HepG2 (cell line): ENCODE measurements at regions not wholly inside any gene's neighbourhood (a gene's known extent, or its start where the extent isn't known, plus 50 kb on each side); places are given as distances from the start of the nearest gene placed in this dataset.

Experiments
- ATAC-seq: fragments of 200-7000 bp; cut with Tn5 transposase; 3 replicates; pipeline ENCODE4 v1.9.1; 2020; ENCODE audit warnings: mild to moderate bottlenecking, moderate library complexity
- BruUV-seq: library from RNA; stranded (reverse); fragments of 400-500 nt; replicated peaks from 2 replicates; lab custom pipeline; 2021; lab: Mats Ljungman, UMichigan
- CTCF ChIA-PET: fragments of 300-600 bp; formaldehyde crosslinking; extraction: SDS; loops from one replicate; lab custom pipeline; 2021; ENCODE audit warnings: low total read pairs, inconsistent platforms, low intra/inter-chr PET ratio; lab: Yijun Ruan, JAX
- POLR2A ChIA-PET: fragments of 350-600 bp; sonication (Branson Sonifier 250); formaldehyde crosslinking; loops from one replicate; lab custom pipeline; 2020; ENCODE audit warnings: antibody characterized with exemption, inconsistent platforms; lab: Yijun Ruan, JAX
- DNase-seq: peaks from one replicate; pipeline ENCODE4 v3.0.0-alpha.2; 2015; ENCODE audit warnings: low spot score
- FAIRE-seq: peaks from 3 replicates; lab custom pipeline; 2011; peaks lifted over from hg19 to GRCh38; lab: Jason Lieb, UNC
- H2AFZ ChIP-seq: one replicate; pipeline ENCODE4 v1.6.1; 2011; ENCODE audit warnings: low read length, inconsistent platforms
- H3K27ac ChIP-seq: fragments of 300-600 bp; 3 replicates; pipeline ENCODE4 v1.8.0; 2011; ENCODE audit warnings: mixed run types, mild to moderate bottlenecking, mixed read lengths, low read length, inconsistent platforms; ENCODE audit not compliant: insufficient read depth; ENCODE audit errors: extremely low read length
- H3K27me3 ChIP-seq, 2 experiments: fragments of 200-600 bp in 1 of 2; 2 replicates in 1 of 2; 3 replicates in 1 of 2; pipeline versions ENCODE4 v1.6.0 to v1.8.0; 2011; ENCODE audit warnings: low read length in 2 of 2, mild to moderate bottlenecking in 2 of 2, moderate library complexity in 2 of 2, inconsistent platforms in 1 of 2; ENCODE audit not compliant: insufficient read depth in 2 of 2, control insufficient read depth in 1 of 2
- H3K36me3 ChIP-seq, 2 experiments: fragments of 200-600 bp in 1 of 2; replicated peaks in 1 of 2; 2 replicates in 1 of 2; 3 replicates in 1 of 2; pipeline versions ENCODE4 v1.5.1 to v1.8.0; 2011; ENCODE audit warnings: low read length in 2 of 2, inconsistent platforms in 1 of 2; ENCODE audit not compliant: insufficient read depth in 2 of 2, control insufficient read depth in 1 of 2
- H3K4me1 ChIP-seq: 2 replicates; pipeline ENCODE4 v1.5.1; 2012; ENCODE audit warnings: low read length, inconsistent platforms; ENCODE audit not compliant: insufficient read depth
- H3K4me2 ChIP-seq: 2 replicates; pipeline ENCODE4 v1.6.0; 2011; ENCODE audit warnings: low read depth, low read length, inconsistent platforms
- H3K4me3 ChIP-seq, 3 experiments: fragments of 200-600 bp in 1 of 3; sonication (generic), shearing (Covaris generic) in 1 of 3; replicated peaks in 1 of 3; 2 replicates each; pipeline ENCODE4 v1.5.1; 2011 to 2016; ENCODE audit warnings: low read length in 3 of 3, inconsistent platforms in 2 of 3, low read depth in 2 of 3, mild to moderate bottlenecking in 2 of 3, control low read depth in 1 of 3, mixed read lengths in 1 of 3; ENCODE audit not compliant: insufficient read depth in 1 of 3
- H3K79me2 ChIP-seq: one replicate; pipeline ENCODE4 v1.6.1; 2011; ENCODE audit warnings: low read length, inconsistent platforms; ENCODE audit not compliant: insufficient read depth
- H3K9ac ChIP-seq: 2 replicates; pipeline ENCODE4 v1.6.0; 2011; ENCODE audit warnings: mild to moderate bottlenecking, low read depth, low read length, inconsistent platforms; ENCODE audit not compliant: insufficient read depth
- H3K9me3 ChIP-seq: 2 replicates; pipeline ENCODE4 v1.5.1; 2012; ENCODE audit warnings: mild to moderate bottlenecking, low read length
- H4K20me1 ChIP-seq: 2 replicates; pipeline ENCODE4 v1.6.0; 2011; ENCODE audit warnings: inconsistent platforms, mild to moderate bottlenecking, low read length, moderate library complexity; ENCODE audit not compliant: insufficient read depth
- ARHGAP35 ChIP-seq: sonication (generic); formaldehyde crosslinking; IDR thresholded peaks from 2 replicates; pipeline ENCODE4 v1.9.0; 2022; ENCODE audit warnings: mild to moderate bottlenecking, inconsistent platforms, moderate library complexity, missing genetic modification reagents, borderline replicate concordance
- BRCA1 ChIP-seq: sonication (generic); formaldehyde crosslinking; IDR thresholded peaks from 2 replicates; pipeline ENCODE4 v1.4.0; 2020; ENCODE audit warnings: missing genetic modification reagents
- DR1 ChIP-seq: sonication (generic); formaldehyde crosslinking; IDR thresholded peaks from 2 replicates; pipeline ENCODE4 v1.8.0; 2021; ENCODE audit warnings: mild to moderate bottlenecking, missing genetic modification reagents, inconsistent platforms
- HNF4A ChIP-seq: sonication (generic); formaldehyde crosslinking; IDR thresholded peaks from 2 replicates; pipeline ENCODE4 v1.4.0; 2020; ENCODE audit warnings: missing genetic modification reagents
- JUND ChIP-seq: sonication (generic); formaldehyde crosslinking; IDR thresholded peaks from 2 replicates; pipeline ENCODE4 v1.8.0; 2022; ENCODE audit warnings: mild to moderate bottlenecking, missing genetic modification reagents
- MEIS1 ChIP-seq: sonication (generic); formaldehyde crosslinking; IDR thresholded peaks from 2 replicates; pipeline ENCODE4 v1.9.0; 2021; ENCODE audit warnings: mild to moderate bottlenecking, missing genetic modification reagents, moderate library complexity, borderline replicate concordance
- NONO ChIP-seq, 2 experiments: fragments of 450-650 bp in 1 of 2; sonication (generic) in 1 of 2; formaldehyde crosslinking in 1 of 2; IDR thresholded peaks in 1 of 2; conservative IDR thresholded peaks in 1 of 2; 2 replicates each; pipeline versions ENCODE4 v1.6.1 to v1.8.0; 2017 to 2022; ENCODE audit warnings: mild to moderate bottlenecking in 1 of 2, missing genetic modification reagents in 1 of 2, moderate library complexity in 1 of 2
- RAD51 ChIP-seq: fragments of 450-650 bp; IDR thresholded peaks from 2 replicates; pipeline ENCODE4 v1.6.1; 2016; ENCODE audit warnings: borderline replicate concordance
- RARG ChIP-seq: sonication (generic); formaldehyde crosslinking; IDR thresholded peaks from 2 replicates; pipeline ENCODE4 v1.4.0; 2020; ENCODE audit warnings: low read depth, mild to moderate bottlenecking, missing genetic modification reagents
- SKI ChIP-seq: fragments of 450-650 bp; IDR thresholded peaks from one replicate; pipeline ENCODE4 v1.6.1; 2018; ENCODE audit warnings: mild to moderate bottlenecking; ENCODE audit not compliant: partially characterized antibody
- XRCC5 ChIP-seq: fragments of 200-400 bp; formaldehyde crosslinking; optimal IDR thresholded peaks from 2 replicates; pipeline ENCODE3; 2017; ENCODE audit warnings: mild to moderate bottlenecking, low read length
- ZNF543 ChIP-seq: sonication (generic); formaldehyde crosslinking; IDR thresholded peaks from 2 replicates; pipeline ENCODE4 v1.4.0; 2020; ENCODE audit warnings: mild to moderate bottlenecking, missing genetic modification reagents
- ZNF713 ChIP-seq: sonication (generic); formaldehyde crosslinking; IDR thresholded peaks from 2 replicates; pipeline ENCODE4 v1.4.0; 2020; ENCODE audit warnings: mild to moderate bottlenecking, missing genetic modification reagents
- ZNF790 ChIP-seq: sonication (generic); formaldehyde crosslinking; IDR thresholded peaks from 2 replicates; pipeline ENCODE4 v1.8.0; 2022; ENCODE audit warnings: missing genetic modification reagents, mild to moderate bottlenecking, borderline replicate concordance
- ZSCAN29 ChIP-seq: sonication (generic); formaldehyde crosslinking; conservative IDR thresholded peaks from 2 replicates; pipeline ENCODE4 v1.4.0; 2020; ENCODE audit warnings: mild to moderate bottlenecking, missing genetic modification reagents
- WGBS: methylation state at CpG from one replicate; pipeline ENCODE4 v1.1.6; 2017; ENCODE audit warnings: low lambda C conversion rate; 5-methylcytosine and 5-hydroxymethylcytosine counted together
- in situ Hi-C: cut with HindIII; loops from 2 replicates; pipeline ENCODE4 v1.10.0; 2017; ENCODE audit warnings: low pct_unique_long_range_greater_than_20kb; ENCODE audit not compliant: extremely low pct_ligation_motif_present
- intact Hi-C: fragments of 100-400 bp; cut with micrococcal nuclease; formaldehyde crosslinking; loops from one replicate; pipeline ENCODE4 v1.10.0; 2022; ENCODE audit not compliant: unreplicated experiment
- TF ChIP-seq, protein P1 (sequence below): IDR thresholded peaks from 2 replicates; pipeline ENCODE4 v1.6.1; 2016; ENCODE audit warnings: low read depth, borderline replicate concordance
- TF ChIP-seq, protein P2 (sequence below): sonication (generic); formaldehyde crosslinking; IDR thresholded peaks from 2 replicates; pipeline ENCODE4 v1.5.0; 2020; ENCODE audit warnings: mild to moderate bottlenecking, missing genetic modification reagents

DNA sequence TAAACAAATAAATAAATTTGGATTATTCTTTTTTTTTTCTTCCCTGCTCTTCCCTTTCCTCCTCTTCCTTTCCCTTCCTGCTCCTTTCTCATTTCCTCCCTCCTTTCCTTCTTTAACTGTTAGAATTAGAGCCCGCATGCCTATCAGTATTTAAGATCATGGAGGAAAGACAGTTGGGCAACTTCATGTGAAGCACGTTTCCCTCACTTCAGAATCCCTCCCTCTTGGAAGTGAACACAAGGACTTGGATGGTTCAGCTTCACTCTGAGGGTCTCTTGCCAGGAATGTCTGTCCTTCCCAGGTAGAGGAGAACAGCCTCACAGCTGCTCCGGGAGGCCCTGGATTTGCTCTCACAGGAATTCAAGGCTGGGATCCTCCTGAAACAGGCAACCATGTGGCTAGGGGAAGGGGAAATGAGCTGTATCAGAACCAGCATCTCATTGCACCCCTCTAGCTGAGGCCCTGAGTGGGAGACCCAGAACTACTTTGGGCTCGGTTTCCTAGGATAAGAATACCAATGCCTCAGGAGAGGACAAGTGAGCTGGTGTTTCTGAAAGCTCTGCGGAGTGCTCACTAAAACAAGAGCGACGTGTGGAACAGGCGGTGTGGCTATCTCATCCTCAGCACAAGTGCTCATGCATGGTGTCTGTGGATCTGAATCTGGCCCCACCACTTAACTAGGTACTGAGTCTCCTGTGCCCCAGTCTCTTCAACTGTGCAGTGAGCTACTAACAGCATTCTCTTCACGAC, 230.5 kb downstream of the MYCN start:
- Histone ChIP-seq H3K27me3 (peaks cover 0 to 15% of the 10 kb centered on the region in 2 experiments; a peak in 2 of 5 replicates), H3K4me3 (no peak overlapping the region), H4K20me1 (no peaks in the 10 kb centered on the region), H3K36me3 (no peaks in the 10 kb centered on the region), H3K9me3 (no peaks in the 10 kb centered on the region), H3K27ac (no peak overlapping the region), H3K4me1 (no peaks in the 10 kb centered on the region), H3K79me2 (no peaks in the 10 kb centered on the region), H2AFZ (no peak overlapping the region), H3K9ac (no peak overlapping the region), H3K4me2 (no peak overlapping the region)
- intact Hi-C loops (no loop called here), in situ Hi-C loops (no loop called here)
- POLR2A ChIA-PET = no interaction called here
- 63% methylated on average over 9 of the region's 9 CpGs for WGBS
- TF ChIP-seq ARHGAP35 (CRISPR knock-in tag) (no peak), DR1 (CRISPR knock-in tag) (no peak)
- BruUV-seq = no TSS peak
- CTCF ChIA-PET = no interaction called here
- no peak for ATAC-seq
- FAIRE-seq = no peak
- DNase-seq = no peak

DNA sequence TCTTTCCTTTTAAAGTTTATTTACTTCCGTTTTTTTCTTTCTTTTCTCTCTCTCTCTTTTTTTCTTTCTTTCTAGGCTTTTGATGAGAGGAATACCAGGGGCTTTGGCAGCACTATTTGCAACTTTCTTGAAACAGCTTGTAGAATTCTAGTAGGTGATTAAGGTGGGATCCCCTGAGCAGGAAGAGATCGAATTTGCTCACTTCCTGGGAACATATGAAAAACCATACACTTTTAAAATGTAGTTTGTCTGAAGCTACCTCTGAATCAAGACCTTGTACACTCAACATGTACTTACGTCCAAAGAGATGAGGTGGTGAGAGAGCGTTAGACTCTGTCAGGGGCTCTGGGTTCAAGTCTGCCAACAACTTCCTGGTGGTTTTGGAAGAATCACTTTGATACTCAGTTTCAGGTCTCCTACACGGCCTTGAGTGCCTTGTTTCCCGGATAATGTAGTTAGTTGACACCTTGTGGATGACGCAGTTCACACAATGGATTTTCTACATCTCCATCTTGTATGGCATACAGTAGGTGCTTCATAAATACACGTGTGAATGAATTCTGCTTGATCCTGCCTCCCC, 229.1 kb downstream of the MYCN start:
- Histone ChIP-seq H3K4me2 (no peak overlapping the region), H3K9ac (no peak overlapping the region), H3K4me3 (no peak overlapping the region), H3K9me3 (no peaks in the 10 kb centered on the region), H3K36me3 (no peaks in the 10 kb centered on the region), H2AFZ (no peak overlapping the region), H3K4me1 (no peaks in the 10 kb centered on the region), H3K27me3 (peaks cover 0 to 20% of the 10 kb centered on the region in 2 experiments; a peak in 2 of 5 replicates), H3K79me2 (no peaks in the 10 kb centered on the region), H3K27ac (no peak overlapping the region), H4K20me1 (no peaks in the 10 kb centered on the region)
- intact Hi-C loops (no loop called here), in situ Hi-C loops (no loop called here)
- FAIRE-seq (no peak), ATAC-seq (no peak), DNase-seq (no peak)
- ChIA-PET CTCF (no interaction called here), POLR2A (no interaction called here)
- no TSS peak for BruUV-seq
- 43% methylated on average over 8 of the region's 8 CpGs for WGBS
- no peak for TF ChIP-seq HNF4A (CRISPR knock-in tag)
- TF ChIP-seq XRCC5 = no peak
- TF ChIP-seq, protein P1, sequence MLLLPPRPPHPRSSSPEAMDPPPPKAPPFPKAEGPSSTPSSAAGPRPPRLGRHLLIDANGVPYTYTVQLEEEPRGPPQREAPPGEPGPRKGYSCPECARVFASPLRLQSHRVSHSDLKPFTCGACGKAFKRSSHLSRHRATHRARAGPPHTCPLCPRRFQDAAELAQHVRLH (CRISPR knock-in tag) = no peak
- no peak for TF ChIP-seq MEIS1
- no peak for TF ChIP-seq RAD51
- no peak for TF ChIP-seq JUND (CRISPR knock-in tag)
- TF ChIP-seq BRCA1 (CRISPR knock-in tag) = no peak
- no peak for TF ChIP-seq ZNF790 (CRISPR knock-in tag)
- TF ChIP-seq ZNF713 (CRISPR knock-in tag) = no peak
- no peak for TF ChIP-seq ZSCAN29 (CRISPR knock-in tag)
- no peak for TF ChIP-seq RARG (CRISPR knock-in tag)
- TF ChIP-seq, protein P2, sequence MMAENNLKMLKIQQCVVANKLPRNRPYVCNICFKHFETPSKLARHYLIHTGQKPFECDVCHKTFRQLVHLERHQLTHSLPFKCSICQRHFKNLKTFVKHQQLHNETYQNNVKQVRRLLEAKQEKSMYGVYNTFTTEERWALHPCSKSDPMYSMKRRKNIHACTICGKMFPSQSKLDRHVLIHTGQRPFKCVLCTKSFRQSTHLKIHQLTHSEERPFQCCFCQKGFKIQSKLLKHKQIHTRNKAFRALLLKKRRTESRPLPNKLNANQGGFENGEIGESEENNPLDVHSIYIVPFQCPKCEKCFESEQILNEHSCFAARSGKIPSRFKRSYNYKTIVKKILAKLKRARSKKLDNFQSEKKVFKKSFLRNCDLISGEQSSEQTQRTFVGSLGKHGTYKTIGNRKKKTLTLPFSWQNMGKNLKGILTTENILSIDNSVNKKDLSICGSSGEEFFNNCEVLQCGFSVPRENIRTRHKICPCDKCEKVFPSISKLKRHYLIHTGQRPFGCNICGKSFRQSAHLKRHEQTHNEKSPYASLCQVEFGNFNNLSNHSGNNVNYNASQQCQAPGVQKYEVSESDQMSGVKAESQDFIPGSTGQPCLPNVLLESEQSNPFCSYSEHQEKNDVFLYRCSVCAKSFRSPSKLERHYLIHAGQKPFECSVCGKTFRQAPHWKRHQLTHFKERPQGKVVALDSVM (CRISPR knock-in tag) = no peak
- no peak for TF ChIP-seq ZNF543 (CRISPR knock-in tag)
- no peak for TF ChIP-seq SKI
- TF ChIP-seq NONO (IDR thresholded peaks at IDR 0.05) = no peak
- TF ChIP-seq NONO (CRISPR knock-in tag; conservative IDR thresholded peaks at IDR 0.05) = no peak
